ENCODE measurements at regions not wholly inside any gene's neighbourhood (a gene's known extent, or its start where the extent isn't known, plus 50 kb on each side); places are given as distances from the start of the nearest gene placed in this dataset.

GRCh38 chr7:83702446-83702845 is 53.5 kb upstream of the SEMA3E start (continued):
- TF ChIP-seq, protein P1, sequence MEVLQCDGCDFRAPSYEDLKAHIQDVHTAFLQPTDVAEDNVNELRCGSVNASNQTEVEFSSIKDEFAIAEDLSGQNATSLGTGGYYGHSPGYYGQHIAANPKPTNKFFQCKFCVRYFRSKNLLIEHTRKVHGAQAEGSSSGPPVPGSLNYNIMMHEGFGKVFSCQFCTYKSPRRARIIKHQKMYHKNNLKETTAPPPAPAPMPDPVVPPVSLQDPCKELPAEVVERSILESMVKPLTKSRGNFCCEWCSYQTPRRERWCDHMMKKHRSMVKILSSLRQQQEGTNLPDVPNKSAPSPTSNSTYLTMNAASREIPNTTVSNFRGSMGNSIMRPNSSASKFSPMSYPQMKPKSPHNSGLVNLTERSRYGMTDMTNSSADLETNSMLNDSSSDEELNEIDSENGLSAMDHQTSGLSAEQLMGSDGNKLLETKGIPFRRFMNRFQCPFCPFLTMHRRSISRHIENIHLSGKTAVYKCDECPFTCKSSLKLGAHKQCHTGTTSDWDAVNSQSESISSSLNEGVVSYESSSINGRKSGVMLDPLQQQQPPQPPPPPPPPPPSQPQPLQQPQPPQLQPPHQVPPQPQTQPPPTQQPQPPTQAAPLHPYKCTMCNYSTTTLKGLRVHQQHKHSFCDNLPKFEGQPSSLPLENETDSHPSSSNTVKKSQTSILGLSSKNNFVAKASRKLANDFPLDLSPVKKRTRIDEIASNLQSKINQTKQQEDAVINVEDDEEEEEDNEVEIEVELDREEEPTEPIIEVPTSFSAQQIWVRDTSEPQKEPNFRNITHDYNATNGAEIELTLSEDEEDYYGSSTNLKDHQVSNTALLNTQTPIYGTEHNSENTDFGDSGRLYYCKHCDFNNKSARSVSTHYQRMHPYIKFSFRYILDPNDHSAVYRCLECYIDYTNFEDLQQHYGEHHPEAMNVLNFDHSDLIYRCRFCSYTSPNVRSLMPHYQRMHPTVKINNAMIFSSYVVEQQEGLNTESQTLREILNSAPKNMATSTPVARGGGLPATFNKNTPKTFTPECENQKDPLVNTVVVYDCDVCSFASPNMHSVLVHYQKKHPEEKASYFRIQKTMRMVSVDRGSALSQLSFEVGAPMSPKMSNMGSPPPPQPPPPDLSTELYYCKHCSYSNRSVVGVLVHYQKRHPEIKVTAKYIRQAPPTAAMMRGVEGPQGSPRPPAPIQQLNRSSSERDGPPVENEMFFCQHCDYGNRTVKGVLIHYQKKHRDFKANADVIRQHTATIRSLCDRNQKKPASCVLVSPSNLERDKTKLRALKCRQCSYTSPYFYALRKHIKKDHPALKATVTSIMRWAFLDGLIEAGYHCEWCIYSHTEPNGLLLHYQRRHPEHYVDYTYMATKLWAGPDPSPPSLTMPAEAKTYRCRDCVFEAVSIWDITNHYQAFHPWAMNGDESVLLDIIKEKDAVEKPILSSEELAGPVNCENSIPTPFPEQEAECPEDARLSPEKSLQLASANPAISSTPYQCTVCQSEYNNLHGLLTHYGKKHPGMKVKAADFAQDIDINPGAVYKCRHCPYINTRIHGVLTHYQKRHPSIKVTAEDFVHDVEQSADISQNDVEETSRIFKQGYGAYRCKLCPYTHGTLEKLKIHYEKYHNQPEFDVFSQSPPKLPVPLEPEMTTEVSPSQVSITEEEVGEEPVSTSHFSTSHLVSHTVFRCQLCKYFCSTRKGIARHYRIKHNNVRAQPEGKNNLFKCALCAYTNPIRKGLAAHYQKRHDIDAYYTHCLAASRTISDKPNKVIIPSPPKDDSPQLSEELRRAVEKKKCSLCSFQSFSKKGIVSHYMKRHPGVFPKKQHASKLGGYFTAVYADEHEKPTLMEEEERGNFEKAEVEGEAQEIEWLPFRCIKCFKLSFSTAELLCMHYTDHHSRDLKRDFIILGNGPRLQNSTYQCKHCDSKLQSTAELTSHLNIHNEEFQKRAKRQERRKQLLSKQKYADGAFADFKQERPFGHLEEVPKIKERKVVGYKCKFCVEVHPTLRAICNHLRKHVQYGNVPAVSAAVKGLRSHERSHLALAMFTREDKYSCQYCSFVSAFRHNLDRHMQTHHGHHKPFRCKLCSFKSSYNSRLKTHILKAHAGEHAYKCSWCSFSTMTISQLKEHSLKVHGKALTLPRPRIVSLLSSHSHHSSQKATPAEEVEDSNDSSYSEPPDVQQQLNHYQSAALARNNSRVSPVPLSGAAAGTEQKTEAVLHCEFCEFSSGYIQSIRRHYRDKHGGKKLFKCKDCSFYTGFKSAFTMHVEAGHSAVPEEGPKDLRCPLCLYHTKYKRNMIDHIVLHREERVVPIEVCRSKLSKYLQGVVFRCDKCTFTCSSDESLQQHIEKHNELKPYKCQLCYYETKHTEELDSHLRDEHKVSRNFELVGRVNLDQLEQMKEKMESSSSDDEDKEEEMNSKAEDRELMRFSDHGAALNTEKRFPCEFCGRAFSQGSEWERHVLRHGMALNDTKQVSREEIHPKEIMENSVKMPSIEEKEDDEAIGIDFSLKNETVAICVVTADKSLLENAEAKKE (CRISPR knock-in tag; IDR thresholded peaks at IDR 0.05), result no peak

- H3K9me2 ChIP-seq (ENCODE audit: insufficient read depth), result no peaks in the 10 kb centered on the region
- TF ChIP-seq, protein P2, sequence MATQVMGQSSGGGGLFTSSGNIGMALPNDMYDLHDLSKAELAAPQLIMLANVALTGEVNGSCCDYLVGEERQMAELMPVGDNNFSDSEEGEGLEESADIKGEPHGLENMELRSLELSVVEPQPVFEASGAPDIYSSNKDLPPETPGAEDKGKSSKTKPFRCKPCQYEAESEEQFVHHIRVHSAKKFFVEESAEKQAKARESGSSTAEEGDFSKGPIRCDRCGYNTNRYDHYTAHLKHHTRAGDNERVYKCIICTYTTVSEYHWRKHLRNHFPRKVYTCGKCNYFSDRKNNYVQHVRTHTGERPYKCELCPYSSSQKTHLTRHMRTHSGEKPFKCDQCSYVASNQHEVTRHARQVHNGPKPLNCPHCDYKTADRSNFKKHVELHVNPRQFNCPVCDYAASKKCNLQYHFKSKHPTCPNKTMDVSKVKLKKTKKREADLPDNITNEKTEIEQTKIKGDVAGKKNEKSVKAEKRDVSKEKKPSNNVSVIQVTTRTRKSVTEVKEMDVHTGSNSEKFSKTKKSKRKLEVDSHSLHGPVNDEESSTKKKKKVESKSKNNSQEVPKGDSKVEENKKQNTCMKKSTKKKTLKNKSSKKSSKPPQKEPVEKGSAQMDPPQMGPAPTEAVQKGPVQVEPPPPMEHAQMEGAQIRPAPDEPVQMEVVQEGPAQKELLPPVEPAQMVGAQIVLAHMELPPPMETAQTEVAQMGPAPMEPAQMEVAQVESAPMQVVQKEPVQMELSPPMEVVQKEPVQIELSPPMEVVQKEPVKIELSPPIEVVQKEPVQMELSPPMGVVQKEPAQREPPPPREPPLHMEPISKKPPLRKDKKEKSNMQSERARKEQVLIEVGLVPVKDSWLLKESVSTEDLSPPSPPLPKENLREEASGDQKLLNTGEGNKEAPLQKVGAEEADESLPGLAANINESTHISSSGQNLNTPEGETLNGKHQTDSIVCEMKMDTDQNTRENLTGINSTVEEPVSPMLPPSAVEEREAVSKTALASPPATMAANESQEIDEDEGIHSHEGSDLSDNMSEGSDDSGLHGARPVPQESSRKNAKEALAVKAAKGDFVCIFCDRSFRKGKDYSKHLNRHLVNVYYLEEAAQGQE (IDR thresholded peaks at IDR 0.05; ENCODE audit: unreplicated experiment), result no peak
- TF ChIP-seq STAT1 (IDR thresholded peaks at IDR 0.05; ENCODE audit: unreplicated experiment) (no peak), ZNF331 (CRISPR knock-in tag; IDR thresholded peaks at IDR 0.05; ENCODE audit: low read depth) (no peak), NANOG (IDR thresholded peaks at IDR 0.05; ENCODE audit: borderline replicate concordance) (no peak), ZNF114 (CRISPR knock-in tag; IDR thresholded peaks at IDR 0.05) (no peak)
- TF ChIP-seq, protein P1 (CRISPR knock-in tag; IDR thresholded peaks at IDR 0.05), result no peak
Observed at GRCh38 chr7:83701736-83702135, 52.8 kb upstream of the SEMA3E start.

More at GRCh38 chr7:83701736-83702135, 52.8 kb upstream of the SEMA3E start:
- H3K27me3 ChIP-seq (ENCODE audit: insufficient read depth), result peaks cover 36% of the 10 kb centered on the region
- Mint-ChIP-seq H3K27me3 (ENCODE audit: insufficient read depth, low read depth, poor library complexity) (peaks cover 17% of the 10 kb centered on the region), H3K36me3 (ENCODE audit: low read depth) (no peaks in the 10 kb centered on the region), H3K4me1 (peaks cover 13% of the 10 kb centered on the region), H3K9me3 (no peaks in the 10 kb centered on the region), H3K4me3 (no peak overlapping the region), H3K27ac (no peak overlapping the region)
- H3K79me2 ChIP-seq (replicated peaks; ENCODE audit: insufficient read depth), result no peaks in the 10 kb centered on the region
- H2AFZ ChIP-seq, result no peak overlapping the region
- peaks cover 6% of the 10 kb centered on the region; the same call in 1 of the 2 replicates for H3K4me1 ChIP-seq (ENCODE audit: insufficient read depth)
- no peak overlapping the region for H3K4me3 ChIP-seq
- no peak for DNase-seq (ENCODE audit: low spot score)
- H4K20me1 ChIP-seq (replicated peaks; ENCODE audit: insufficient read depth), result no peaks in the 10 kb centered on the region
- no peaks in the 10 kb centered on the region for H3K36me3 ChIP-seq (ENCODE audit: insufficient read depth)
- no peak for ATAC-seq
- no peak overlapping the region for H3K4me2 ChIP-seq
- no peak overlapping the region for H3K27ac ChIP-seq (ENCODE audit: low read depth)
- H3F3A ChIP-seq (replicated peaks; ENCODE audit: low read depth), result no peaks in the 10 kb centered on the region

Measured in GM23338 (cell line).